Ecto neural progenitor cell (in vitro differentiated cells): ENCODE measurements at regions not wholly inside any gene's neighbourhood (a gene's known extent, or its start where the extent isn't known, plus 50 kb on each side); places are given as distances from the start of the nearest gene placed in this dataset.

Experiments
- DNase-seq: peaks from one replicate; pipeline ENCODE4 v3.0.0-alpha.2; 2018; ENCODE audit warnings: low spot score

GRCh38 chr10:90412582-90412981 is 445.3 kb downstream of the HTR7 start:
- no peak for DNase-seq

- DNase-seq: no peak
Observed at GRCh38 chr10:90413196-90413595, 444.6 kb downstream of the HTR7 start.

- DNase-seq: no peak
Observed at GRCh38 chr10:90414926-90415325, 442.9 kb downstream of the HTR7 start.

- no peak for DNase-seq
Observed at GRCh38 chr10:90417029-90417428, 440.8 kb downstream of the HTR7 start.

GRCh38 chr10:90417476-90418210 is 440.2 kb downstream of the HTR7 start:
- DNase-seq: no peak

- DNase-seq: no peak
Observed at GRCh38 chr10:90418869-90419652, 438.8 kb downstream of the HTR7 start.

- no peak for DNase-seq
Observed at GRCh38 chr10:90420637-90421318, 437.1 kb downstream of the HTR7 start.

- no peak for DNase-seq
Observed at GRCh38 chr10:90421874-90422273, 436.0 kb downstream of the HTR7 start.

GRCh38 chr10:90424730-90425129 is 433.1 kb downstream of the HTR7 start:
- no peak for DNase-seq

GRCh38 chr10:90430186-90430585 is 427.7 kb downstream of the HTR7 start:
- DNase-seq: no peak

- no peak for DNase-seq
Observed at GRCh38 chr10:90432866-90433265, 425.0 kb downstream of the HTR7 start.

- DNase-seq: no peak
Observed at GRCh38 chr10:90435296-90435695, 422.5 kb downstream of the HTR7 start.

- DNase-seq: no peak
Observed at GRCh38 chr10:90437452-90437851, 420.4 kb downstream of the HTR7 start.

GRCh38 chr10:90440870-90441269 is 417.0 kb downstream of the HTR7 start:
- no peak for DNase-seq

- no peak for DNase-seq
Observed at GRCh38 chr10:90443342-90443741, 414.5 kb downstream of the HTR7 start.

GRCh38 chr10:90447831-90448230 is 410.0 kb downstream of the HTR7 start:
- DNase-seq: no peak

- DNase-seq: no peak
Observed at GRCh38 chr10:90450797-90451196, 407.0 kb downstream of the HTR7 start.

GRCh38 chr10:90451283-90451682 is 406.6 kb downstream of the HTR7 start:
- DNase-seq: no peak

- no peak for DNase-seq
Observed at GRCh38 chr10:90458054-90458453, 399.8 kb downstream of the HTR7 start.

- no peak for DNase-seq
Observed at GRCh38 chr10:90458571-90458970, 399.3 kb downstream of the HTR7 start.

GRCh38 chr10:90461437-90462155 is 396.2 kb downstream of the HTR7 start:
- no peak for DNase-seq

GRCh38 chr10:90462749-90463470 is 394.9 kb downstream of the HTR7 start:
- DNase-seq: no peak
